Retinal pigment epithelial cell (primary cell): ENCODE measurements at regions not wholly inside any gene's neighbourhood (a gene's known extent, or its start where the extent isn't known, plus 50 kb on each side); places are given as distances from the start of the nearest gene placed in this dataset.

Experiments
- DNase-seq: peaks from one replicate; pipeline ENCODE4 v3.0.0-alpha.2; 2010; ENCODE audit warnings: low read depth
- H3K4me3 ChIP-seq: 2 replicates; pipeline ENCODE4 v1.5.1; 2011; ENCODE audit warnings: mild to moderate bottlenecking, low read length, control low read depth, moderate library complexity
- TF ChIP-seq, protein P1 (sequence below): conservative IDR thresholded peaks from 2 replicates; pipeline ENCODE4 v1.5.1; 2011; ENCODE audit warnings: low read depth, low read length, control low read depth, inconsistent platforms

DNA sequence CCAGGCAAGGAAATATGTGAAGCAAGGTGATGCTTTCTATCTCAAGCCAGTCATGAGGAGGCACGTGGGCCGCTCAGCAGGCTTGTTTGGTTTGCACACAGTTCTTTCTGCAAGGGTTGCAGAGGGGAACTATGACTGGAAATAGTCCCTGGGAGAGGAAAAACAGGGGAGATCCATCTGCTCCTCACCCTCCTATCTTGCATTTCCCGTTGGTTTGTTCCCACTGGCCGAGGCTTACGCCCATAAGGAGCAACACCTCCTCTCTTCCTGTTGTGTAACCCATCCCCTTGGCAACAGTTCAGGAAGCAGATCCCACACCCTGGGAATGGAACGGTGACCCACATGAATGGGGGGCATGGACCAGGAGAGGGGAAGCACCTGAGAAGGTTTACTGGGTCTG, 72.1 kb upstream of the MAGI1 start:
- no peak for DNase-seq
- TF ChIP-seq, protein P1, sequence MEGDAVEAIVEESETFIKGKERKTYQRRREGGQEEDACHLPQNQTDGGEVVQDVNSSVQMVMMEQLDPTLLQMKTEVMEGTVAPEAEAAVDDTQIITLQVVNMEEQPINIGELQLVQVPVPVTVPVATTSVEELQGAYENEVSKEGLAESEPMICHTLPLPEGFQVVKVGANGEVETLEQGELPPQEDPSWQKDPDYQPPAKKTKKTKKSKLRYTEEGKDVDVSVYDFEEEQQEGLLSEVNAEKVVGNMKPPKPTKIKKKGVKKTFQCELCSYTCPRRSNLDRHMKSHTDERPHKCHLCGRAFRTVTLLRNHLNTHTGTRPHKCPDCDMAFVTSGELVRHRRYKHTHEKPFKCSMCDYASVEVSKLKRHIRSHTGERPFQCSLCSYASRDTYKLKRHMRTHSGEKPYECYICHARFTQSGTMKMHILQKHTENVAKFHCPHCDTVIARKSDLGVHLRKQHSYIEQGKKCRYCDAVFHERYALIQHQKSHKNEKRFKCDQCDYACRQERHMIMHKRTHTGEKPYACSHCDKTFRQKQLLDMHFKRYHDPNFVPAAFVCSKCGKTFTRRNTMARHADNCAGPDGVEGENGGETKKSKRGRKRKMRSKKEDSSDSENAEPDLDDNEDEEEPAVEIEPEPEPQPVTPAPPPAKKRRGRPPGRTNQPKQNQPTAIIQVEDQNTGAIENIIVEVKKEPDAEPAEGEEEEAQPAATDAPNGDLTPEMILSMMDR: no peak
- no peak overlapping the region for H3K4me3 ChIP-seq

DNA sequence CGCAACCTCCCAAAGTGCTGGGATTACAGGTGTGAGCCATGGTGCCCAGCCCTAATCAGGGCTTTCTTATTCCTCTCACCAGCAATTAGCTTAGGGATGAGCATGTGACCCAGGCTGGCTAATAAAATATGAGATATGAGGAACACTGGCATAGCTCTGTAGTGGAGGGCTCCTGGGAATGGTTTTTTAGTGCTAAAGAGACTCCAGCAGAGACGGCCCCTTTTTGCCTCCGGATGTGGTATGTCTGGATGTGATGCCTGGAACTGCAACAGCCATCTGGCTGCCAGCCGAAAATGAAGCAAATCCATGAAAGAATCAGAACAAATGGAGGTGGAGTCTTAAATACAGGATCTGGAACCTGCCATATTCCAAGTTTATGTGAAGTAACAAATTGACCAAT, 69.1 kb upstream of the MAGI1 start:
- DNase-seq: no peak
- TF ChIP-seq, protein P1: no peak

DNA sequence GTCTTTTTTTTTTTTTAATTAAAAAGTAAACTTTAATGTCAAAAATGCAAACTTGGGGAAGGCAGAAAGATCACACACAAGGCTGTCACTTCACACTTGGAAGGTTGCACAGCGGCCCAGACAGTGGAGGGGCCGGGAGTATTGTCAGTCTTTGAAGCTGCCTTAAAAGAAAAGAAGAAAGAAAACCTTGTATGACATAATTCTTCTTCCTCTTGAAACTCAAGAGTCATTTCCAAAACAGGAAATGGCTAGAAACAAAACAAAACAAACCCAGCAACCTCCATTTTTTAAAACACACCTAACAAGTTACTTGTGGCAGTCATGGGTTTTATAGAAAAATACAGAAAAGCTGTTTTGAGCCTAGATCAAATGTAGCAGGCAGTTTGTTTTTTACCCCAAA, 68.1 kb upstream of the MAGI1 start:
- H3K4me3 ChIP-seq: no peak overlapping the region
- TF ChIP-seq, protein P1: no peak
- DNase-seq: no peak

More for the DNA sequence above, 69.1 kb upstream of the MAGI1 start:
- no peak overlapping the region for H3K4me3 ChIP-seq

DNA sequence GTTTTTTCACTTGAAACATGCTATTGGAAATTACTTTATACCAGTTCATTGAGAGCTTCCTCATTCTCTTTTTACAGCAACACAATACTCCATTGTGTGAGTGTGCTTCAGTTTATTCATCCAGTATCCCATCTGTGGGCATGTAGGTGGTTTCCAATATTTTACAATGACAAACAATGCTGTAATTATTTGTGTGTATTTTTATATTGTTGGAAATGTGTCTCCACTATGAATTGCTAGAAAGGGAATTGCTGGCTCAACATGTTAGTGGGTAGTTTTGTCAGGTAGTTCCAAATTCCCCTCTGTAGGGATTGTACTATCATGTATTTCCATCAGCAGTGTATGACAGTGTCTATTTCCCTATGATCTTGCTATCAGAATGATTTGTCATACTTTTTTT, 65.8 kb upstream of the MAGI1 start:
- TF ChIP-seq, protein P1: no peak
- no peak for DNase-seq
- H3K4me3 ChIP-seq: no peak overlapping the region

DNA sequence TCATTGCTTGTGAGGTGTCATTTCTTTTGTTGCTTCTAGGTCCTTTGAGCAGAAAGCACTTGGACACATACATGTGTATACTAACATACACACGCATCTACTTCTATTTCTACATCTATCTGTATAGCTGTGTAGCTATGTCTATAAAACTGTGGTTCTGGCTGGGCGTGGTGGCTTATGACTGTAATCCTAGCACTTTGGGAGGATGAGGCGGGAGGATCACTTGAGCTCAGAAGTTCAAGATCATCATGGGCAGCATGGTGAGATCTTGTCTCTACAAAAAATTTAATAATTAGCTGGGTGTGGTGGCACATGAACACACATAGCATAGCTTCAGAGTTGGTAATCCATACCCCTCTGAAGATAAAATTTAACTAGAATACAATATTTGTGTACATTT, 65.0 kb upstream of the MAGI1 start:
- TF ChIP-seq, protein P1: no peak
- DNase-seq: no peak
- H3K4me3 ChIP-seq: no peak overlapping the region

DNA sequence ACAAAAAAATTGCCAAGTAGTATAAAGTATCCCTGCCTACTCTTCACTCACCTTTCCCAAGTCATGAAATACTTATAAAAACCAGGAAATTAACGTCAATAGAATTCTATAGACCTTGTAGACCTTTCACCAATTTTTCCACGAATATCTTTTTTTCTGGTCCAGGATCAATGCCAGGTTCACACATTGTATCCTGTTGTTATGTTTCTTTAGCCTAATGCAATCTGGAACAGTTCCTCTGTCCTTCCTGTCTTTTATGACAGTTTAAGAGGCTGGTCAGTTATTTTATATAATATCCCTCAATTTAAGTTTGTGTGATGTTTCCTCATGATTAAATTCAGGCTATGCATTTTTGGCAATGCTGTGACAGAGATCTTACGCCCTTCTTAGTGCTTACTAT, 63.2 kb upstream of the MAGI1 start:
- DNase-seq: no peak
- no peak overlapping the region for H3K4me3 ChIP-seq
- TF ChIP-seq, protein P1: no peak

DNA sequence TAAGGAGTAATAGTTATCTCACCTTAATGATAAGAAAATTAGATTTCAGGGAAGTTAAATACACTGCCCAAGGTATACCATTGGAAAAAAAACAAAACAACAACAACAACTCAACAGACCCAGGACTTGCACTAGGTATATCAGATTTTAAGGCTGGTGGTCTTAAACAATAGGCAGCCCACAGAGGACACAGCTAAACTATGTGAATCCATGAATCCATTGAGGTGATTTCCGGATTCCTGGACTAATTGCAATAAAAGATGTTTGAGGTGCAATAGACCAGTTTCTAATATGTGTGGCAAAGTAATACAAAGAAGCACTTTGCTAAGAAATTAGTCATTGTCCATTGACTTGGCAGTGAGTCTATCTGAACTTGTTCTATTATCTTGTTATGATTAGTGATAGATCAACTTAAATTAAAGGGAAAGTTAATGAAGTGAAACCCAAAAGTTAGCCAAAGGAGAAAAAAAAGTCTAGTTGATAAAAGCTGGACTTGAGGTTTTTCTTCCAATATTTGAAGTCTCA, 60.9 kb upstream of the MAGI1 start:
- no peak overlapping the region for H3K4me3 ChIP-seq
- TF ChIP-seq, protein P1: no peak
- DNase-seq: no peak
